Putamen (tissue), 1 donor: ENCODE measurements at regions not wholly inside any gene's neighbourhood (a gene's known extent, or its start where the extent isn't known, plus 50 kb on each side); places are given as distances from the start of the nearest gene placed in this dataset.
A peak's percentile ranks its signal among the peaks of the same experiment; 100 is the strongest.

Experiments used
- DNase-seq: peaks from one replicate; pipeline ENCODE4 v3.0.0-alpha.2; 2016; ENCODE audit warnings: low spot score

- no peak for DNase-seq
Observed at GRCh38 chr9:109549386-109549785, 51.3 kb upstream of the PTPN3 start.

DNA sequence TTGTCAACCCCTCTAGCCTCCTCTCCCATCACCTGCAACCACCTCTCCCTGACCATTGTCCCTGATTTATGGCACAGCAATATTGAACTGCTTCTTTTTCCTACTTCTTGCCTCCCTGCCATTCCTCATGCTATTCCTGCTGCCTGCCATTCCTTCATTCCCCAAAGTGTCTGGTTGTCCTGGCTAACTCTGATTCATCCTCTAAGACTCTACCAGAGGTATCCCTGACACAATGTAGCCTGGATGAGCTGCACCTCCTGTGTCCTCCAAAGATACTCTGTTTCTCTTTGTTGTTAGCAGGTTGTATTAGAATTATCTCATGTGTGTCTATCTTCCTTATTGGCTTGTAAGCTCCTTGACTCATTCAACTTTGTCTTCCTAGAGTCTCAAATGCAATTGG is 53.5 kb upstream of the PTPN3 start:
- no peak for DNase-seq

GRCh38 chr9:109555215-109555614 is 57.1 kb upstream of the PTPN3 start:
- no peak for DNase-seq

DNA sequence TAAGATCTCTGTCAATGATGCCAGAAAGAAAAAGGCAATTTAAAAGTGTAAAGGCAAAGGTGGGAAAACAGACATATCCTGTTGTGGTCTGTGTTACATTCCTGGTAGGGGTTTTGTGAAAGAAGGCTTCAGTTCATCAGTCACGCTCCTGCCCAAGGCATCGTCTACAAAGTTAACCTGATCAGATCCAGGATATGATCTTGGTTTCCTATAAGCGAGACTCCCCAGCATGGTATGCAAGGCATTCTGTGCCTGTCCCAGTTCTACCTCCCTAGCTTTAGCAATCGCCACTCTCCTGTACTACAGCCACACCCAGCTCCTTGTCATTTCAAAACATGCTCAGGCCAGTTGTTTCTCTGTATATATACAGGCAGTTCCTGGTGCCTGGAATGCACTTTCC is 58.0 kb upstream of the PTPN3 start:
- DNase-seq: no peak

GRCh38 chr9:109556786-109557185 is 58.7 kb upstream of the PTPN3 start:
- no peak for DNase-seq

GRCh38 chr9:109557481-109557880 is 59.4 kb upstream of the PTPN3 start:
- DNase-seq: no peak

GRCh38 chr9:109558718-109559151 is 60.6 kb upstream of the PTPN3 start:
- DNase-seq: no peak

DNA sequence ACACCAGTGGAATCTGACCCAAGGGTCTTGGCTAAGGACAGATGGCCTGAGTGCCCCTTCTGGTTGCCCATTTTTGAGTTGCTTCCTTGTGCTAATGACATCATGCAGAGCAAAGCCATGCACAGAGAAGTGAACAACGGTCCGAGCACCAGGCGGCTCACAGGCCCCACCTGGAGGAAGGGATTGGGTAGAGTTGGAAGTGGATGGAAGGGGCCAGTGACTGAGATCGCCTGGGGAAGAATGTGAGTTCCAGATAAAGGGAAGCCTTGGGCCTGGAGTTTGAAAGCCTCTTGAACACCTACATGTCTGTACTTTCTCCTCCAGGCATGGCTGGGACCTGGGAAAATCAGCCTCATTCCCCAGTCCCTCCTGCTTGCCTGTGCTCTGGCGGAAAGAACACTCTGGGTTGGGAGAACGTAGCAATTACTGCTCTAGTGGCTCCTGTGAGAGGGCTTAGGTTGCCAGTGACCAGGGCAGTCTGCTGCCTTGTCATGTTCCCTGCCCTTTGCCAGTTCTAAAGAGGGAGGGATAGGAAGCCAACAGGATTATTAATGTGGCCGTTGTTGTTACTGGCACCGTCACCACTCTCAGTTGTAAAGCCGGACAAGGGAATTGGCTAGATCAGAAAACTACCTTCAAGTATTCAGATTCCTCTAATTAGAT is 62.5 kb upstream of the PTPN3 start:
- DNase-seq: no peak

GRCh38 chr9:109561137-109561536 is 63.0 kb upstream of the PTPN3 start:
- no peak for DNase-seq

DNA sequence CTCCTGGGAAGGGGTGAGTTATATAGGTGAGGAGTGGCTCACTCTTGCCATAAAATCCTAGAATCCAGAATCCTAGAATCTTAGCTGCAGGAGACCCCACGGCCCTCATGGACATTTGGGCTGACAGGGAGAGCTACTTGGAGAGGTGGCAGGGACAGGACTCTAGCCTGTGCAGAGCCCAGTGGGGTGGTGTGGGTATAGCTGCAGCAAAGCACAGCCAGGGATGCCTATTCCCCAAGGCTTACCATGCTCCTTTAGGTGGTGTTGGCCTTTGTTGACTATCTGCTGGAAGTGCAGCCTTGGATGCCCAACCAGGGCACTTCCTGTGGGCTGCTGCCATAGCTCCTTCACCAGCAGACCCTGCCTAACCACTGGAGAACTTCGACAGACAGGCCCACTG is 70.0 kb upstream of the PTPN3 start:
- no peak for DNase-seq

- no peak for DNase-seq
Observed at GRCh38 chr9:109568568-109569210, 70.6 kb upstream of the PTPN3 start.

- DNase-seq: peak; percentile 74
Observed at GRCh38 chr9:109574061-109574882, 76.2 kb upstream of the PTPN3 start.

GRCh38 chr9:109576762-109577161 is 78.7 kb upstream of the PTPN3 start:
- DNase-seq: no peak

- no peak for DNase-seq
Observed at GRCh38 chr9:109579191-109579948, 81.3 kb upstream of the PTPN3 start.

- no peak for DNase-seq
Observed at GRCh38 chr9:109582386-109582785, 84.3 kb upstream of the PTPN3 start.

GRCh38 chr9:109584205-109584604 is 86.1 kb upstream of the PTPN3 start:
- DNase-seq: no peak

GRCh38 chr9:109585796-109586195 is 87.7 kb upstream of the PTPN3 start:
- no peak for DNase-seq

GRCh38 chr9:109586993-109587392 is 88.9 kb upstream of the PTPN3 start:
- no peak for DNase-seq

DNA sequence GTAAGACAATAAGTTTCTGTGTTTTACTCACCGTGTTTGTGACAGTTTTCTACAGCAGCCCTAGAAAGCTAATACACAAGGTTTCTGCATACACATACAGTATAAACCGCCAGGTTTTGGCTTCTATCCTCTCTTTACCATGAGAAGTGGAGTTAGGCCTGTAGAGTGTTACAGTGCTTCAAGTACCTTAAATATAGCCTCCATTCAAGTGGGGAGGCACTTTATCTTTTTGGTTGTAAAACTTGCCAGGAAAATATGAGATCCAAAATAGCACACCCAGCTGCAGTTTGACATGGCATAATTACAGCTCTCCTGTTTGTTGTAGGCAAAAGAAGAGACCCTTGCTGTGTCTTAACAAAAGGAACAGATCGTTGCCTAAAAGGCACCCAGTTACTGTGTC is 90.3 kb upstream of the PTPN3 start:
- no peak for DNase-seq

DNA sequence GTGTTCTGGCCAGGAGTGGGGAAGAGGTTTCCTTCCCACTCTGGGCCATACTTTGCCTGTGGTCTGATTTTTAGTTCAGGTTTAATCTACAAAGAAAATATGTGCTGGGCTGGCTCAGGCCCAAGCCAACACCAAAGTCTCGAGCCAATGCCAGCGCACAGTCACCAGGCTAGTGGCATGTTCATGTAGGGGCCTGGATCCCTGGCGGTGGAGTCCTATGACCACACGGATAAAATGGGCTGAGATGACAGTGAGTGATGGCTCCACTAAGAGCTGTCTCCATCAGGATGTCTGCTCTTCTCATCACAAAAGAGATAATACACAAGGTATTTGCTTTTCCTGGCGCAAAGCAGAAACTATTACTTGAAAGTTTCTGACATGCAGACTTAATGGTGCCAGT is 92.9 kb upstream of the PTPN3 start:
- DNase-seq: no peak

- no peak for DNase-seq
Observed at GRCh38 chr9:109591691-109592090, 93.6 kb upstream of the PTPN3 start.

DNA sequence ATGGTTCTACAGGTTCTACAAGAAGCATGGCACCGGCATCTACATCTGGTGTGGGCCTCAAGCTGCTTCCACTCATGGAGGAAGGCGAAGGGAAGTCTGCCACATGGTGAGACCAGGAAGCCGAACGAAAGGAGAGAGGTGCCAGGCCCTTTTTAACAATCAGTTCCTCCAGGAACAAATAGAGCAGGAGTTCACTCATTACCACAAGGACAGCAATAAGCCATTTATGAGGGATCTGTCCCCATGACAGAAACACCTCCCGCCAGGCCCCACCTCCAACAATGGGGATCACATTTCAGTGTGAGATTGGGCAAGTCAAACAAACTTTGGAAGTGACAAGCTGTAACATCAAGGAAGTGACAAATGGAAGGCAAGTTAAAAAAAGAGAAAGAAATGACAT is 95.5 kb upstream of the PTPN3 start:
- no peak for DNase-seq
